PFSK-1 (cell line): ENCODE measurements at regions not wholly inside any gene's neighbourhood (a gene's known extent, or its start where the extent isn't known, plus 50 kb on each side); places are given as distances from the start of the nearest gene placed in this dataset.

Source experiments
- FOXP2 ChIP-seq: optimal IDR thresholded peaks from 2 replicates; pipeline ENCODE3; 2011; ENCODE audit warnings: borderline replicate concordance, control low read depth, inconsistent platforms; ENCODE audit not compliant: insufficient read depth; ENCODE audit errors: extremely low read length, extremely low read depth
- POLR2AphosphoS5 ChIP-seq: IDR thresholded peaks from 2 replicates; pipeline ENCODE4 v1.6.1; 2012; ENCODE audit warnings: low read depth, mild to moderate bottlenecking, control low read depth, low read length, moderate library complexity
- REST ChIP-seq, 2 experiments: IDR thresholded peaks; 2 replicates each; pipeline versions ENCODE4 v1.6.1 to v1.8.0; 2011 to 2012; ENCODE audit warnings: low read depth in 2 of 2, low read length in 2 of 2, control low read depth in 1 of 2, inconsistent platforms in 1 of 2, mild to moderate bottlenecking in 1 of 2, moderate library complexity in 1 of 2; ENCODE audit not compliant: insufficient read depth in 1 of 2
- SIN3A ChIP-seq: IDR thresholded peaks from 2 replicates; pipeline ENCODE4 v1.6.1; 2012; ENCODE audit warnings: mild to moderate bottlenecking, low read length, moderate library complexity, borderline replicate concordance; ENCODE audit not compliant: insufficient read depth
- TAF1 ChIP-seq: IDR thresholded peaks from 2 replicates; pipeline ENCODE4 v1.6.1; 2012; ENCODE audit warnings: low read length, control low read depth, borderline replicate concordance; ENCODE audit not compliant: insufficient read depth

GRCh38 chr3:176439729-176440128, 757.6 kb downstream of the TBL1XR1 start:
- TF ChIP-seq FOXP2, result no peak
- TF ChIP-seq SIN3A, result no peak
- no peak for TF ChIP-seq TAF1
- TF ChIP-seq REST (IDR thresholded peaks at IDR 0.05; ENCODE audit: insufficient read depth in 1 of 2, low read depth in 2 of 2, low read length in 2 of 2), result no peak
- no peak for TF ChIP-seq POLR2AphosphoS5

GRCh38 chr3:176431991-176432390, 765.3 kb downstream of the TBL1XR1 start:
- TF ChIP-seq POLR2AphosphoS5, result no peak
- TF ChIP-seq SIN3A, result no peak
- no peak for TF ChIP-seq REST (IDR thresholded peaks at IDR 0.05; ENCODE audit: insufficient read depth in 1 of 2, low read depth in 2 of 2, low read length in 2 of 2)
- TF ChIP-seq FOXP2, result no peak
- TF ChIP-seq TAF1, result no peak

GRCh38 chr3:176431038-176431418, 766.3 kb downstream of the TBL1XR1 start:
- TF ChIP-seq TAF1 (no peak), POLR2AphosphoS5 (no peak), REST (IDR thresholded peaks at IDR 0.05; ENCODE audit: insufficient read depth in 1 of 2, low read depth in 2 of 2, low read length in 2 of 2) (no peak), FOXP2 (no peak), SIN3A (no peak)

- TF ChIP-seq FOXP2, result no peak
- no peak for TF ChIP-seq SIN3A
- no peak for TF ChIP-seq POLR2AphosphoS5
- no peak for TF ChIP-seq REST (IDR thresholded peaks at IDR 0.05; ENCODE audit: insufficient read depth in 1 of 2, low read depth in 2 of 2, low read length in 2 of 2)
- TF ChIP-seq TAF1, result no peak
Observed at GRCh38 chr3:176430244-176431037, 766.8 kb downstream of the TBL1XR1 start.
